HepG2 (cell line): ENCODE measurements at regions not wholly inside any gene's neighbourhood (a gene's known extent, or its start where the extent isn't known, plus 50 kb on each side); places are given as distances from the start of the nearest gene placed in this dataset.
A peak's percentile ranks its signal among the peaks of the same experiment; 100 is the strongest.

ENCODE experiments used
- CBX5 ChIP-seq: sonication (generic); formaldehyde crosslinking; IDR thresholded peaks from 2 replicates; pipeline ENCODE4 v1.4.0; 2020; ENCODE audit warnings: missing genetic modification reagents, borderline replicate concordance
- CEBPG ChIP-seq: IDR thresholded peaks from 2 replicates; pipeline ENCODE4 v1.6.1; 2016
- GATAD2A ChIP-seq: IDR thresholded peaks from 2 replicates; pipeline ENCODE4 v1.6.1; 2016
- KAT2B ChIP-seq: fragments of 150-350 bp; IDR thresholded peaks from 2 replicates; pipeline ENCODE4 v1.6.1; 2014; ENCODE audit warnings: low read depth, low read length, borderline replicate concordance
- MAFK ChIP-seq, 2 experiments: IDR thresholded peaks in 1 of 2; conservative IDR thresholded peaks in 1 of 2; 2 replicates each; pipeline ENCODE4 v1.6.1; 2011; ENCODE audit warnings: improper control_type of control experiment in 2 of 2, low read length in 2 of 2
- NFE2L2 ChIP-seq: fragments of 150-350 bp; IDR thresholded peaks from 2 replicates; pipeline ENCODE4 v1.6.1; 2014; ENCODE audit warnings: low read length
- NR2F6 ChIP-seq, 2 experiments: IDR thresholded peaks; 2 replicates each; pipeline ENCODE4 v1.6.1; 2016; ENCODE audit warnings: antibody characterized with exemption in 1 of 2, mild to moderate bottlenecking in 1 of 2
- PPARG ChIP-seq: conservative IDR thresholded peaks from 2 replicates; pipeline ENCODE4 v1.6.1; 2016; ENCODE audit warnings: missing biosample characterization, missing genetic modification reagents
- RCOR2 ChIP-seq: IDR thresholded peaks from 2 replicates; pipeline ENCODE4 v1.6.1; 2016; ENCODE audit warnings: missing biosample characterization, missing genetic modification reagents
- REXO4 ChIP-seq: sonication (generic); formaldehyde crosslinking; IDR thresholded peaks from 2 replicates; pipeline ENCODE4 v1.8.0; 2022; ENCODE audit warnings: missing genetic modification reagents, mild to moderate bottlenecking, borderline replicate concordance
- RFX5 ChIP-seq: IDR thresholded peaks from 2 replicates; pipeline ENCODE4 v1.6.1; 2011; ENCODE audit warnings: low read depth, low read length, improper control_type of control experiment
- RFXANK ChIP-seq: IDR thresholded peaks from 2 replicates; pipeline ENCODE4 v1.6.1; 2016
- RNF219 ChIP-seq: sonication (generic); formaldehyde crosslinking; IDR thresholded peaks from 2 replicates; pipeline ENCODE4 v1.5.0; 2020; ENCODE audit warnings: mild to moderate bottlenecking, missing genetic modification reagents
- SALL1 ChIP-seq: sonication (generic); formaldehyde crosslinking; IDR thresholded peaks from 2 replicates; pipeline ENCODE4 v1.8.0; 2022; ENCODE audit warnings: mild to moderate bottlenecking, missing genetic modification reagents
- STAG1 ChIP-seq: sonication (generic); formaldehyde crosslinking; IDR thresholded peaks from 2 replicates; pipeline ENCODE4 v1.4.0; 2020; ENCODE audit warnings: missing genetic modification reagents
- TARDBP ChIP-seq: sonication (generic); formaldehyde crosslinking; IDR thresholded peaks from 2 replicates; pipeline ENCODE4 v1.8.0; 2022; ENCODE audit warnings: mild to moderate bottlenecking, missing genetic modification reagents
- ZNF143 ChIP-seq: sonication (generic); formaldehyde crosslinking; IDR thresholded peaks from 2 replicates; pipeline ENCODE4 v1.4.0; 2020; ENCODE audit warnings: missing genetic modification reagents
- TF ChIP-seq, protein P1 (sequence below): sonication (generic); formaldehyde crosslinking; conservative IDR thresholded peaks from 2 replicates; pipeline ENCODE4 v1.8.0; 2022; ENCODE audit warnings: missing genetic modification reagents
- TF ChIP-seq, protein P2 (sequence below), 2 experiments: sonication (generic) in 1 of 2; formaldehyde crosslinking in 1 of 2; IDR thresholded peaks; 2 replicates each; pipeline versions ENCODE4 v1.4.0 to v1.6.1; 2018 to 2020; ENCODE audit warnings: missing genetic modification reagents in 2 of 2, borderline replicate concordance in 1 of 2, low read depth in 1 of 2, mild to moderate bottlenecking in 1 of 2, missing biosample characterization in 1 of 2
- TF ChIP-seq, protein P3 (sequence below): sonication (generic); formaldehyde crosslinking; IDR thresholded peaks from 2 replicates; pipeline ENCODE4 v1.8.1; 2022; ENCODE audit warnings: low read depth, mild to moderate bottlenecking, missing genetic modification reagents
- TF ChIP-seq, protein P4 (sequence below): IDR thresholded peaks from 2 replicates; pipeline ENCODE4 v1.6.1; 2012; ENCODE audit warnings: inconsistent platforms

- TF ChIP-seq, protein P1, sequence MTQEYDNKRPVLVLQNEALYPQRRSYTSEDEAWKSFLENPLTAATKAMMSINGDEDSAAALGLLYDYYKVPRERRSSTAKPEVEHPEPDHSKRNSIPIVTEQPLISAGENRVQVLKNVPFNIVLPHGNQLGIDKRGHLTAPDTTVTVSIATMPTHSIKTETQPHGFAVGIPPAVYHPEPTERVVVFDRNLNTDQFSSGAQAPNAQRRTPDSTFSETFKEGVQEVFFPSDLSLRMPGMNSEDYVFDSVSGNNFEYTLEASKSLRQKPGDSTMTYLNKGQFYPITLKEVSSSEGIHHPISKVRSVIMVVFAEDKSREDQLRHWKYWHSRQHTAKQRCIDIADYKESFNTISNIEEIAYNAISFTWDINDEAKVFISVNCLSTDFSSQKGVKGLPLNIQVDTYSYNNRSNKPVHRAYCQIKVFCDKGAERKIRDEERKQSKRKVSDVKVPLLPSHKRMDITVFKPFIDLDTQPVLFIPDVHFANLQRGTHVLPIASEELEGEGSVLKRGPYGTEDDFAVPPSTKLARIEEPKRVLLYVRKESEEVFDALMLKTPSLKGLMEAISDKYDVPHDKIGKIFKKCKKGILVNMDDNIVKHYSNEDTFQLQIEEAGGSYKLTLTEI (CRISPR knock-in tag) = no peak
- TF ChIP-seq GATAD2A (peak; percentile 62), SALL1 (CRISPR knock-in tag) (peak; percentile 73), MAFK (conservative IDR thresholded peaks at IDR 0.05 in 1 of 2, IDR thresholded peaks at IDR 0.05 in 1 of 2; ENCODE audit: low read length in 2 of 2) (peak in 1 of 2 experiments; percentile 52; a peak in 1 of 4 replicates), CEBPG (CRISPR knock-in tag) (no peak), PPARG (no peak), NR2F6 (IDR thresholded peaks at IDR 0.05) (no peak), NR2F6 (CRISPR knock-in tag; IDR thresholded peaks at IDR 0.05) (0 out of 2 replicates have a peak, but pooled peaks have one; percentile 29), KAT2B (no peak), REXO4 (no peak), ZNF143 (CRISPR knock-in tag) (no peak), CBX5 (CRISPR knock-in tag) (0 out of 2 replicates have a peak, but pooled peaks have one; percentile 60), RNF219 (no peak), STAG1 (CRISPR knock-in tag) (0 out of 2 replicates have a peak, but pooled peaks have one; percentile 12), RFX5 (peak; percentile 96), TARDBP (CRISPR knock-in tag) (0 out of 2 replicates have a peak, but pooled peaks have one; percentile 27), RCOR2 (CRISPR knock-in tag) (0 out of 2 replicates have a peak, but pooled peaks have one; percentile 31), RFXANK (peak; percentile 61; the same call in 1 of the 2 replicates), NFE2L2 (0 out of 2 replicates have a peak, but pooled peaks have one; percentile 2)
- TF ChIP-seq, protein P2, sequence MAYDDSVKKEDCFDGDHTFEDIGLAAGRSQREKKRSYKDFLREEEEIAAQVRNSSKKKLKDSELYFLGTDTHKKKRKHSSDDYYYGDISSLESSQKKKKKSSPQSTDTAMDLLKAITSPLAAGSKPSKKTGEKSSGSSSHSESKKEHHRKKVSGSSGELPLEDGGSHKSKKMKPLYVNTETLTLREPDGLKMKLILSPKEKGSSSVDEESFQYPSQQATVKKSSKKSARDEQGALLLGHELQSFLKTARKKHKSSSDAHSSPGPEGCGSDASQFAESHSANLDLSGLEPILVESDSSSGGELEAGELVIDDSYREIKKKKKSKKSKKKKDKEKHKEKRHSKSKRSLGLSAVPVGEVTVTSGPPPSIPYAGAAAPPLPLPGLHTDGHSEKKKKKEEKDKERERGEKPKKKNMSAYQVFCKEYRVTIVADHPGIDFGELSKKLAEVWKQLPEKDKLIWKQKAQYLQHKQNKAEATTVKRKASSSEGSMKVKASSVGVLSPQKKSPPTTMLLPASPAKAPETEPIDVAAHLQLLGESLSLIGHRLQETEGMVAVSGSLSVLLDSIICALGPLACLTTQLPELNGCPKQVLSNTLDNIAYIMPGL (CRISPR knock-in tag; IDR thresholded peaks at IDR 0.05; ENCODE audit: borderline replicate concordance in 1 of 2, low read depth in 1 of 2) = no peak
- TF ChIP-seq, protein P3, sequence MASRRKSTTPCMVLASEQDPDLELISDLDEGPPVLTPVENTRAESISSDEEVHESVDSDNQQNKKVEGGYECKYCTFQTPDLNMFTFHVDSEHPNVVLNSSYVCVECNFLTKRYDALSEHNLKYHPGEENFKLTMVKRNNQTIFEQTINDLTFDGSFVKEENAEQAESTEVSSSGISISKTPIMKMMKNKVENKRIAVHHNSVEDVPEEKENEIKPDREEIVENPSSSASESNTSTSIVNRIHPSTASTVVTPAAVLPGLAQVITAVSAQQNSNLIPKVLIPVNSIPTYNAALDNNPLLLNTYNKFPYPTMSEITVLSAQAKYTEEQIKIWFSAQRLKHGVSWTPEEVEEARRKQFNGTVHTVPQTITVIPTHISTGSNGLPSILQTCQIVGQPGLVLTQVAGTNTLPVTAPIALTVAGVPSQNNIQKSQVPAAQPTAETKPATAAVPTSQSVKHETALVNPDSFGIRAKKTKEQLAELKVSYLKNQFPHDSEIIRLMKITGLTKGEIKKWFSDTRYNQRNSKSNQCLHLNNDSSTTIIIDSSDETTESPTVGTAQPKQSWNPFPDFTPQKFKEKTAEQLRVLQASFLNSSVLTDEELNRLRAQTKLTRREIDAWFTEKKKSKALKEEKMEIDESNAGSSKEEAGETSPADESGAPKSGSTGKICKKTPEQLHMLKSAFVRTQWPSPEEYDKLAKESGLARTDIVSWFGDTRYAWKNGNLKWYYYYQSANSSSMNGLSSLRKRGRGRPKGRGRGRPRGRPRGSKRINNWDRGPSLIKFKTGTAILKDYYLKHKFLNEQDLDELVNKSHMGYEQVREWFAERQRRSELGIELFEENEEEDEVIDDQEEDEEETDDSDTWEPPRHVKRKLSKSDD = no peak
- TF ChIP-seq, protein P4, sequence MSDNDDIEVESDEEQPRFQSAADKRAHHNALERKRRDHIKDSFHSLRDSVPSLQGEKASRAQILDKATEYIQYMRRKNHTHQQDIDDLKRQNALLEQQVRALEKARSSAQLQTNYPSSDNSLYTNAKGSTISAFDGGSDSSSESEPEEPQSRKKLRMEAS = peak; percentile 45; the same call in 1 of the 2 replicates
Measured at GRCh38 chr6:139597771-139598755, 223.6 kb upstream of the CITED2 start (continued).
